VCaP (cell line): ENCODE measurements at regions not wholly inside any gene's neighbourhood (a gene's known extent, or its start where the extent isn't known, plus 50 kb on each side); places are given as distances from the start of the nearest gene placed in this dataset.

Source experiments
- H3K27ac ChIP-seq: fragments of 450-650 bp; 2 replicates; pipeline ENCODE4 v1.5.1; 2017
- CTCF ChIP-seq: fragments of 450-650 bp; conservative IDR thresholded peaks from 2 replicates; pipeline ENCODE4 v1.5.1; 2017; ENCODE audit warnings: mild to moderate bottlenecking, moderate library complexity

- H3K27ac ChIP-seq = no peak overlapping the region
- no peak for TF ChIP-seq CTCF
Observed at GRCh38 chr6:132934496-132934895, 120.1 kb downstream of the RPS12 start.

- no peak overlapping the region for H3K27ac ChIP-seq
- no peak for TF ChIP-seq CTCF
Observed at GRCh38 chr6:132936646-132937045, 122.3 kb downstream of the RPS12 start.

GRCh38 chr6:132937466-132937906 lies 123.1 kb downstream of the RPS12 start:
- 0 out of 2 replicates have a peak overlapping the region, but pooled peaks have one; percentile 18 for H3K27ac ChIP-seq
- TF ChIP-seq CTCF = peak; percentile 89

- no peak for TF ChIP-seq CTCF
- H3K27ac ChIP-seq = no peak overlapping the region
Observed at GRCh38 chr6:132948889-132949288, 134.5 kb downstream of the RPS12 start.

GRCh38 chr6:132950566-132950965 lies 136.2 kb downstream of the RPS12 start:
- no peak for TF ChIP-seq CTCF
- H3K27ac ChIP-seq = no peak overlapping the region

- no peak for TF ChIP-seq CTCF
- H3K27ac ChIP-seq = no peak overlapping the region
Observed at GRCh38 chr6:132952031-132952867, 137.9 kb downstream of the RPS12 start.

- H3K27ac ChIP-seq = no peak overlapping the region
- no peak for TF ChIP-seq CTCF
Observed at GRCh38 chr6:132952986-132953385, 138.6 kb downstream of the RPS12 start.
